ENCODE measurements at regions not wholly inside any gene's neighbourhood (a gene's known extent, or its start where the extent isn't known, plus 50 kb on each side); places are given as distances from the start of the nearest gene placed in this dataset.

DNA sequence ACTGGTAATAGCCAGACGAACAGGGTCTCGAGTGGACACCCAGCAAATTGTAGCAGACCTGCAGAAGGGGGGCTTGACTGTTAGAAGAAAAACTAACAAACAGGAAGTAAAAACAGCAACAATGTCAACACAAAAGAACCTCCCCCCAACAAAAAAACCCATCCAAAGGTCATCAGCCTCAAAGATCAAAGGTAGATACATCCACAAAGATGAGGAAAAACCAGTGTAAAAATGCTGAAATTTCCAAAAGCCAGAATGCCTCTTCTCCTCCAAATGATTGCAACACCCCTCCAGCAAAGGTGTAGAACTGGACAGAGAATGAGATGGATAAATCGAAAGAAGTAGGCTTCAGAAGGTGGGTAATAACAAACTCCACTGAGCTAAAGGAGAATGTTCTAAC is 313.0 kb upstream of the TEX13C start:
- no peak for DNase-seq

DNA sequence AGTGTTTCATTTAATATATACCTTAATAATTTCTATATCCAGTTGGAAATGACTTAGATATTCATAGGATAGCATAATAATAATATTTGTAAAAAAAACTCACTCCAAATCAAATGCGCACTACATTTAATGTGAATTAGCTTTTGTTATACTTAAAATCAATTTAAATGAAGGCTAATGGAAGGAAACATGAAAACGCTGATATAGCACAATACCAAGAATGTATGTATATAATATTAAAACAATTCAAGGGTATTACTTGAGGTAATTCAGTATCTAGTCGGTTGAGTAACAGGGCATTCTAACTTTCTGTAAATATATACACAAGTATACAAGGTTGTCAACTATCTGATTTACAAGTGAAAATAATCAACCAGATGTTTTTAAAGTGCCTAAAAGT is 307.1 kb upstream of the TEX13C start:
- DNase-seq, result no peak

DNA sequence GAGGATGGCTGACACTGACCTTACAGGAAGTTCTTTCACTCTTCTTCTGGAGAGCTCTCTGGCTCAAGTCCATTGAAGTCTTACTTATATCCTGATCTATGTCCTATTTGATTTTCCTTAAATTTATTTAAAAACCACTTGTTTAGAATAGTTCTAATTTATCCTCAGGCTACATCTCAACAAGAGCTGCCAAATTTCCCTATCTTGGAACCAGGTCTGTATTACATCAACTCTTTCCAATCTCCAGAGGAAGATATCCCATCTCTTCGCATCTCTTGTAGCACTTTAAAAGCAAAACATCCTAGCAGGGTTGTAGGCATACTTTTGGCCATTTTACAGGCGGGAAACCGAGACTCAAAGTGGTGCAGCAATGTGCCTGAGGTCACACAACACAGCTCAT is 290.5 kb upstream of the TEX13C start:
- DNase-seq, result no peak
